WTC11 (cell line): ENCODE measurements at regions not wholly inside any gene's neighbourhood (a gene's known extent, or its start where the extent isn't known, plus 50 kb on each side); places are given as distances from the start of the nearest gene placed in this dataset.

ENCODE experiments used
- CBFB ChIP-seq: sonication (generic); formaldehyde crosslinking; IDR thresholded peaks from 2 replicates; pipeline ENCODE4 v1.8.1; 2022; ENCODE audit warnings: mild to moderate bottlenecking, low read depth, missing genetic modification reagents
- CREB1 ChIP-seq: sonication (generic); formaldehyde crosslinking; IDR thresholded peaks from 2 replicates; pipeline ENCODE4 v1.8.0; 2023; ENCODE audit warnings: mild to moderate bottlenecking, missing genetic modification reagents
- CTCF ChIP-seq: fragments of 200-600 bp; IDR thresholded peaks from 2 replicates; pipeline ENCODE4 v1.8.0; 2022; ENCODE audit warnings: antibody characterized with exemption
- ETV6 ChIP-seq: sonication (generic); formaldehyde crosslinking; IDR thresholded peaks from 2 replicates; pipeline ENCODE4 v1.8.1; 2022; ENCODE audit warnings: mild to moderate bottlenecking, missing genetic modification reagents
- HMGXB4 ChIP-seq: sonication (generic); formaldehyde crosslinking; IDR thresholded peaks from 2 replicates; pipeline ENCODE4 v1.8.1; 2023; ENCODE audit warnings: mild to moderate bottlenecking, moderate library complexity, missing genetic modification reagents
- JAZF1 ChIP-seq: fragments of 250-450 bp; sonication (Bioruptor Pico); IDR thresholded peaks from 2 replicates; pipeline ENCODE4 v1.9.0; 2021; ENCODE audit warnings: moderate library complexity, mild to moderate bottlenecking, inconsistent platforms
- JUN ChIP-seq: sonication (generic); formaldehyde crosslinking; IDR thresholded peaks from 2 replicates; pipeline ENCODE4 v1.8.0; 2023; ENCODE audit warnings: mild to moderate bottlenecking, missing genetic modification reagents
- KAT7 ChIP-seq: sonication (generic); formaldehyde crosslinking; IDR thresholded peaks from 2 replicates; pipeline ENCODE4 v1.8.1; 2023; ENCODE audit warnings: missing genetic modification reagents, mild to moderate bottlenecking, borderline replicate concordance
- NR2C2 ChIP-seq: sonication (generic); formaldehyde crosslinking; IDR thresholded peaks from 2 replicates; pipeline ENCODE4 v1.8.0; 2022; ENCODE audit warnings: mild to moderate bottlenecking, missing genetic modification reagents
- SP1 ChIP-seq: sonication (generic); formaldehyde crosslinking; conservative IDR thresholded peaks from 2 replicates; pipeline ENCODE4 v1.8.1; 2022; ENCODE audit warnings: missing genetic modification reagents
- TEAD1 ChIP-seq: sonication (generic); formaldehyde crosslinking; IDR thresholded peaks from 2 replicates; pipeline ENCODE4 v1.8.0; 2022; ENCODE audit warnings: mild to moderate bottlenecking, missing genetic modification reagents
- ZBTB21 ChIP-seq: sonication (generic); formaldehyde crosslinking; IDR thresholded peaks from 2 replicates; pipeline ENCODE4 v1.8.1; 2023; ENCODE audit warnings: mild to moderate bottlenecking, missing genetic modification reagents, borderline replicate concordance
- ZNF425 ChIP-seq: fragments of 250-450 bp; sonication (Bioruptor Pico); conservative IDR thresholded peaks from 2 replicates; pipeline ENCODE4 v1.9.0; 2021; ENCODE audit warnings: mild to moderate bottlenecking
- ZSCAN18 ChIP-seq: fragments of 250-450 bp; sonication (Bioruptor Pico); IDR thresholded peaks from 2 replicates; pipeline ENCODE4 v2.1.2; 2022; ENCODE audit warnings: mild to moderate bottlenecking, moderate library complexity

GRCh38 chr7:114852293-114852692 lies 69.6 kb upstream of the MDFIC start:
- TF ChIP-seq ZBTB21 (CRISPR knock-in tag) = no peak
- no peak for TF ChIP-seq CTCF
- TF ChIP-seq ZSCAN18 (CRISPR knock-in tag) = no peak
- TF ChIP-seq CREB1 = no peak
- no peak for TF ChIP-seq SP1 (CRISPR knock-in tag)
- no peak for TF ChIP-seq HMGXB4 (CRISPR knock-in tag)
- TF ChIP-seq ETV6 (CRISPR knock-in tag) = no peak
- TF ChIP-seq NR2C2 (CRISPR knock-in tag) = no peak
- no peak for TF ChIP-seq JAZF1 (CRISPR knock-in tag)
- TF ChIP-seq KAT7 (CRISPR knock-in tag) = no peak
- no peak for TF ChIP-seq ZNF425 (CRISPR knock-in tag)
- no peak for TF ChIP-seq CBFB
- no peak for TF ChIP-seq TEAD1 (CRISPR knock-in tag)
- no peak for TF ChIP-seq JUN (CRISPR knock-in tag)
